ENCODE measurements at regions not wholly inside any gene's neighbourhood (a gene's known extent, or its start where the extent isn't known, plus 50 kb on each side); places are given as distances from the start of the nearest gene placed in this dataset.

DNA sequence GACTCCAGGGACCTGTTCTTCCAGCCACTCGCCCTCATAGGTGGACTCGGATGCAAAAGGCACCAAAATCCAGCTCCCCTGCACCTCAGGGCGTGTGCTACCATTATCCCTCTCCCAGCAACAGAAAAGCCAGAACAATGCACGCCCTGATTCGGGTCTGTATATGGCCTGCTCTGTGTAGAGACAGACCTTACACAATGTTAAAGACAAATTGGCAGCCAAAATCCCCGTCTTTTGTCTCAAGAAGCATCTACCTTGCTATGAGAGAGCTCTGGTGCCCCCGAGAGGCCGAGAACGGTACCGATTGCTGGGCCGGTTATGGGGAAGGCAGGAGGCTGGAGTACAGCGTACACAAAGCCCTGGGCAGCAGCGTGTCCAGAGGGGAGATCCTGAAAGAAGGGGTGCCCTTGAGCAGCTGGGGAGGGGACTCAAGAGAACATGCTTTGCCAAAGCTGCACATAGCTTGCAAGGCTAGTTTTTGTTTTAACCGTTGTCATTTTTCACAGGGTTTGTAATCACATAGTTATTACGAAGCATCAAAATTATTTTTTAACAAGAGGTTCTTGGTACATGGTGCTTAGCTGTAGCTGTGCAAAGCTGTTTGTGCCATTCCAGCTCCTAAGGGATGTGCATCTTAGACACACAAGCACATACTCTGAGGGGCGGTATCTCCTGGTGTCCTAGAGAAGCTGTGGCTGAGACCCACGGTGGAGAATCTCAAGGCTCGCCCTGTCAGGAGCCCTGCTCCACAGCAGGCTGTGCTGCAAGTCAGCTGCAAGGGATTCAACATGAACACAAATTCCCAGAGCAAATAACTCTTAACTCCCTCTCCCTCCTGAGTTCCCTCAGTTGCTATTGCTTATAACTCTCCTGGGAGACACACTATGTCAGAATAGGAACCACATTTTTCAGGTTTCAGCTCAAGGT lies 461.5 kb upstream of the PPP2R3A start:
- H3K27ac ChIP-seq (replicated peaks in 1 of 4): no peak overlapping the region
- peaks cover 0 to 2% (median under 1%) of the 10 kb centered on the region in 4 donors for H3K9me3 ChIP-seq
- intact Hi-C loops (cut with DNase I): loop anchor here (5.0 kb wide), 1 partner anchor 712 kb away; no protein-coding TSS in a partner anchor
- TF ChIP-seq, protein P1, sequence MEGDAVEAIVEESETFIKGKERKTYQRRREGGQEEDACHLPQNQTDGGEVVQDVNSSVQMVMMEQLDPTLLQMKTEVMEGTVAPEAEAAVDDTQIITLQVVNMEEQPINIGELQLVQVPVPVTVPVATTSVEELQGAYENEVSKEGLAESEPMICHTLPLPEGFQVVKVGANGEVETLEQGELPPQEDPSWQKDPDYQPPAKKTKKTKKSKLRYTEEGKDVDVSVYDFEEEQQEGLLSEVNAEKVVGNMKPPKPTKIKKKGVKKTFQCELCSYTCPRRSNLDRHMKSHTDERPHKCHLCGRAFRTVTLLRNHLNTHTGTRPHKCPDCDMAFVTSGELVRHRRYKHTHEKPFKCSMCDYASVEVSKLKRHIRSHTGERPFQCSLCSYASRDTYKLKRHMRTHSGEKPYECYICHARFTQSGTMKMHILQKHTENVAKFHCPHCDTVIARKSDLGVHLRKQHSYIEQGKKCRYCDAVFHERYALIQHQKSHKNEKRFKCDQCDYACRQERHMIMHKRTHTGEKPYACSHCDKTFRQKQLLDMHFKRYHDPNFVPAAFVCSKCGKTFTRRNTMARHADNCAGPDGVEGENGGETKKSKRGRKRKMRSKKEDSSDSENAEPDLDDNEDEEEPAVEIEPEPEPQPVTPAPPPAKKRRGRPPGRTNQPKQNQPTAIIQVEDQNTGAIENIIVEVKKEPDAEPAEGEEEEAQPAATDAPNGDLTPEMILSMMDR (IDR thresholded peaks at IDR 0.05): peak in 2 of 3 experiments; percentile 36 to 42
- TF ChIP-seq EP300 (IDR thresholded peaks at IDR 0.05): no peak
- no peaks in the 10 kb centered on the region for H3K27me3 ChIP-seq
- no peaks in the 10 kb centered on the region for H3K36me3 ChIP-seq
- H3K4me3 ChIP-seq: no peak overlapping the region
- WGBS: 29% methylated on average over 17 of the region's 18 CpGs
- no peak for DNase-seq (ENCODE audit: extremely low spot score)
- peaks cover 0 to 6% (median 4%) of the 10 kb centered on the region in 4 donors for H3K4me1 ChIP-seq

DNA sequence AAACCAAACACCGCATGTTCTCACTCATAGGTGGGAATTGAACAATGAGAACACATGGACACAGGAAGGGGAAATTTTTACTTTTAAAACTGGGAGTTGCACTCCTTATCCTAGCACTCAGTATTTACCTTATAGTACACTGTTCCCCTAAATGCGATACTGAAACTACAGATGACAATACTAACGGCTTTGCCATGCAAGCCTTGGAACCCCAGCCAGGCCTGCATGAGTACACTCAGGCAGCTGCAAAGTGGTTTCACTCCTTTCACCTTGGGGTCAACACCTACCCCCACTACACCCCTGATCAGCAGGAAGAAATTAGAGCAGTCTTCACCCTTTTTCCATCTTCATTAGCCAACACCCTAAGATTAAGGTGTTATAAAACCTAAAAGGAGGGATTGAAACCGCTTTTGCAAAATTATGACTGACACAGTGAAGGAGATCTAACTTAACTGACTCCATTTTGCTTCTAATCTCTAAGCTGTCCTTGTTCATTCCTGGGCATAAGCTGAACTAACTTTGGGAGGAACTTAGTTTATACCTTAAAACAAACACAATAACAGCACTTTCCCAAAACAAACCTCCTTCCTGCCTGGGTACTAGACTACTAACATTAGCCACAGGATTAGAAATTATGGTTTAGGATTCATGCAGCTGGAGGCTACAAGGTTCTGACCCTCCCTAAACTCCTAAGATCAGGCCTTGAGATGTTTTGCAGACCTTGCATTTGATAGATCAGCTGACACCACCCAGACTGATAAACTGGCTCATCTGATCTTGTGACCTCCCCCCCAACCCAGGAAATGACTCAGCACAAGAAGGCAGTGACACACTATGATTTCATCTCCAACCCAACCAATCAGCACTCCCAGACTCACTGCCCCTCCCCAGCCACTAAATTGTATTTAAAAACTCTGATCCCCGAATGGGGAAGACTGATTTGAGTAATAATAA lies 452.1 kb upstream of the PPP2R3A start:
- Histone ChIP-seq H3K4me1 (no peaks in the 10 kb centered on the region), H3K27me3 (no peaks in the 10 kb centered on the region), H3K36me3 (no peaks in the 10 kb centered on the region), H3K4me3 (no peak overlapping the region), H3K9me3 (peaks cover 0 to 6% (median 2%) of the 10 kb centered on the region in 4 donors), H3K27ac (replicated peaks in 1 of 4) (no peak overlapping the region)
- DNase-seq (ENCODE audit: extremely low spot score): peak; percentile 80
- intact Hi-C loops (cut with DNase I): no loop called here
- 66% methylated on average over 5 of the region's 5 CpGs for WGBS
- TF ChIP-seq POLR2AphosphoS5 (IDR thresholded peaks at IDR 0.05) (no peak), EP300 (IDR thresholded peaks at IDR 0.05) (no peak), POLR2A (IDR thresholded peaks at IDR 0.05; ENCODE audit: low read depth) (no peak)
- TF ChIP-seq, protein P1 (IDR thresholded peaks at IDR 0.05): no peak

DNA sequence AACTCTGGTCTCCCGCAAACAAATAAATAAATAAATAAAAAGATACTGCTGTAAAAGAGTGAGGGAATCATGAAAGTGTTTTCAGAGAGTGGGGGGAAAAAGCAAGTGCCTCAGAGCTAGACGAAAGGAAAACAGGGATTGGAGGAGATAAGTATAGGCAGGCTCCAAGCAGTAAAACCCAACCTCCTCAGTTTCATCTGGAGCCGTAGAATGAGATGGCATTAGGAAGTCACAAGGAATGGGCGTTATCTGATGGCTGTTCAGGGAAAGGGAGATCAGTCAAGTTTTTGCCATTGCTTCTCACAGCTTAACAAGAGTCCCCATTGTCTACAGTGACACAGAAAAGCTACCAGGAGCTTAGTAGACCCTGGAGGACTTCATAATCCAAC lies 451.5 kb upstream of the PPP2R3A start:
- WGBS: 81% methylated on average over 4 of the region's 4 CpGs
- DNase-seq (ENCODE audit: extremely low spot score): peak; percentile 45
- no peaks in the 10 kb centered on the region for H3K27me3 ChIP-seq
- peaks cover 0 to 4% (median 1%) of the 10 kb centered on the region in 4 donors for H3K9me3 ChIP-seq
- H3K27ac ChIP-seq (replicated peaks in 1 of 4): no peak overlapping the region
- TF ChIP-seq, protein P1 (IDR thresholded peaks at IDR 0.05): no peak
- no peak for TF ChIP-seq EP300 (IDR thresholded peaks at IDR 0.05)
- no peak for TF ChIP-seq POLR2A (IDR thresholded peaks at IDR 0.05; ENCODE audit: low read depth)
- no peak for TF ChIP-seq POLR2AphosphoS5 (IDR thresholded peaks at IDR 0.05)
- intact Hi-C loops (cut with DNase I): no loop called here
- no peaks in the 10 kb centered on the region for H3K36me3 ChIP-seq
- no peak overlapping the region for H3K4me3 ChIP-seq
- H3K4me1 ChIP-seq: no peaks in the 10 kb centered on the region

DNA sequence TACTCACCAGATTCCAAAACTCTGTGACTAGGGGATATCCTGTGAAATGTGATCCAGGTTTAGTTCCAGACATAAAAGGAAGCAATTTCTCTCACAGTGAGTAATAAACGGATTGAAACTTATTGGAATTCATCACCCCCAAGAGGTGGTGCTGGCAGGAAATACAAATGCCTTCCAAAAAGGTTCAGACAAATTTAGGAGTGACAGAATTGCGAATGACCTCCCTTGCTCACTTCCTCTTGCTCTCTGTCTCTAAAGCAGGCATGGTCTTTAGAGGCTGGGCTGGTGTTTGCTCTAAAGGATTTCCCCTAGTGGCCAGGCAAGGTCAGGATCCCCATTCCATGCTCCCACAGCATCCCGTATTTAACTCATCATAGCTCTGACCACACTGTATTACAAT lies 449.4 kb upstream of the PPP2R3A start:
- Histone ChIP-seq H3K36me3 (no peaks in the 10 kb centered on the region), H3K4me3 (no peak overlapping the region), H3K4me1 (no peaks in the 10 kb centered on the region), H3K27me3 (no peaks in the 10 kb centered on the region), H3K27ac (replicated peaks in 1 of 4) (no peak overlapping the region), H3K9me3 (no peaks in the 10 kb centered on the region)
- intact Hi-C loops (cut with DNase I): no loop called here
- TF ChIP-seq POLR2AphosphoS5 (IDR thresholded peaks at IDR 0.05) (no peak), EP300 (IDR thresholded peaks at IDR 0.05) (no peak), POLR2A (IDR thresholded peaks at IDR 0.05; ENCODE audit: low read depth) (no peak)
- TF ChIP-seq, protein P1 (IDR thresholded peaks at IDR 0.05): no peak
- WGBS: 26% methylated on average over 3 of the region's 3 CpGs
- peak; percentile 84 for DNase-seq (ENCODE audit: extremely low spot score)
